Panc1 (cell line): ENCODE measurements at regions not wholly inside any gene's neighbourhood (a gene's known extent, or its start where the extent isn't known, plus 50 kb on each side); places are given as distances from the start of the nearest gene placed in this dataset.

Source experiments
- ATAC-seq: fragments of 200-7000 bp; cut with Tn5 transposase; 2 replicates; pipeline ENCODE4 v1.9.1; 2020; ENCODE audit warnings: mild to moderate bottlenecking, moderate library complexity
- BruUV-seq: library from RNA; stranded (reverse); fragments of 400-500 nt; replicated peaks from 2 replicates; lab custom pipeline; 2021; lab: Mats Ljungman, UMichigan
- CTCF ChIA-PET: fragments of 300-600 bp; sonication (Branson Sonifier 250); formaldehyde crosslinking; loops from one replicate; lab custom pipeline; 2022; ENCODE audit warnings: antibody characterized with exemption; lab: Charles Lee
- POLR2A ChIA-PET: fragments of 300-600 bp; sonication (Branson Sonifier 250); formaldehyde crosslinking; loops from one replicate; lab custom pipeline; 2022; ENCODE audit warnings: antibody characterized with exemption; lab: Charles Lee
- DNase-seq: peaks from one replicate; pipeline ENCODE4 v3.0.0-alpha.2; 2010; ENCODE audit warnings: low read depth, low spot score
- H3K27ac ChIP-seq: 2 replicates; pipeline ENCODE4 v1.5.1; 2011; ENCODE audit warnings: mild to moderate bottlenecking, low read length, inconsistent platforms
- H3K27me3 ChIP-seq: fragments of 200-500 bp; sonication (Bioruptor generic); 2 replicates; pipeline ENCODE4 v1.6.0; 2014; ENCODE audit warnings: low read length, inconsistent platforms; ENCODE audit not compliant: control insufficient read depth, insufficient read depth
- H3K36me3 ChIP-seq: fragments of 200-500 bp; sonication (Bioruptor generic); 2 replicates; pipeline ENCODE4 v1.5.1; 2014; ENCODE audit warnings: inconsistent platforms, mild to moderate bottlenecking, low read length, moderate library complexity; ENCODE audit not compliant: control insufficient read depth, insufficient read depth
- H3K4me1 ChIP-seq: 2 replicates; pipeline ENCODE4 v1.5.1; 2011; ENCODE audit warnings: inconsistent platforms, mild to moderate bottlenecking, low read length, moderate library complexity; ENCODE audit not compliant: control insufficient read depth, insufficient read depth
- H3K4me3 ChIP-seq, 2 experiments: 2 replicates each; pipeline ENCODE4 v1.5.1; 2011 to 2012; ENCODE audit warnings: low read depth in 2 of 2, low read length in 2 of 2, mild to moderate bottlenecking in 2 of 2, inconsistent platforms in 1 of 2, moderate library complexity in 1 of 2
- H3K9me3 ChIP-seq: fragments of 200-500 bp; sonication (Bioruptor generic); 2 replicates; pipeline ENCODE4 v1.5.1; 2014; ENCODE audit warnings: low read depth, mild to moderate bottlenecking, inconsistent platforms, low read length, moderate library complexity; ENCODE audit not compliant: control insufficient read depth, insufficient read depth
- POLR2AphosphoS5 ChIP-seq: IDR thresholded peaks from 2 replicates; pipeline ENCODE4 v1.6.1; 2012; ENCODE audit warnings: mild to moderate bottlenecking, low read depth, low read length, moderate library complexity
- SIN3A ChIP-seq: IDR thresholded peaks from 2 replicates; pipeline ENCODE4 v1.6.1; 2012; ENCODE audit warnings: low read depth, mild to moderate bottlenecking, low read length, moderate library complexity, borderline replicate concordance; ENCODE audit not compliant: insufficient read depth
- TCF7L2 ChIP-seq: IDR thresholded peaks from 2 replicates; pipeline ENCODE4 v1.6.1; 2011; ENCODE audit warnings: mild to moderate bottlenecking, low read depth, low read length, inconsistent platforms
- in situ Hi-C: cut with HindIII; loops from 2 replicates; pipeline ENCODE4 v1.10.0; 2016; ENCODE audit warnings: low sequenced_read_pairs, low pct_unique_long_range_greater_than_20kb
- intact Hi-C: fragments of 100-400 bp; cut with micrococcal nuclease; formaldehyde crosslinking; loops from one replicate; pipeline ENCODE4 v1.10.0; 2022; ENCODE audit not compliant: unreplicated experiment
- TF ChIP-seq, protein P1 (sequence below): fragments of 450-650 bp; IDR thresholded peaks from 2 replicates; pipeline ENCODE4 v1.5.1; 2017; ENCODE audit warnings: mild to moderate bottlenecking
- TF ChIP-seq, protein P2 (sequence below), 2 experiments: IDR thresholded peaks; 2 replicates each; pipeline ENCODE4 v1.6.1; 2011 to 2012; ENCODE audit warnings: low read depth in 2 of 2, control low read depth in 1 of 2, low read length in 1 of 2, mild to moderate bottlenecking in 1 of 2, moderate library complexity in 1 of 2; ENCODE audit not compliant: insufficient read depth in 1 of 2

DNA sequence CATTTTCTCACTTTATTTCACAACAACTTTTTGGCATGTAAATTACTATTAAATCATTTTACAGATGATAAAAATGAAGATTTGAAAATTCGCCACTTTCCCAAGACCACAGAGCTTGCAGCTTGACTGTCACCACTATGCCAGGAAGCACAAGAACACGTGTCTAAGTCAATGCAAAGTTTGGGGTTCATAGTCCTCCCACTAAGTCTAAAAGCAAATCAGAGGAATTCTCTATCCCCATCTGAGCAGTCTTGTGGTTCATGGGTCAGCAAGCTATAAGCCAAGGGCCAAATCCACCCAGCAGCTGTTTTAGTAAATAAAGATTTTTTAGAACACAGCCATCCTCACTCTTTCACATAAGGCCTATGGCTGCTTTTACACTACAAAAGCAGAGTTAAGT, 833.3 kb upstream of the INTU start:
- Histone ChIP-seq H3K36me3 (no peaks in the 10 kb centered on the region), H3K27me3 (no peaks in the 10 kb centered on the region), H3K9me3 (no peaks in the 10 kb centered on the region), H3K27ac (no peak overlapping the region), H3K4me3 (no peak overlapping the region), H3K4me1 (no peaks in the 10 kb centered on the region)
- TF ChIP-seq, protein P1, sequence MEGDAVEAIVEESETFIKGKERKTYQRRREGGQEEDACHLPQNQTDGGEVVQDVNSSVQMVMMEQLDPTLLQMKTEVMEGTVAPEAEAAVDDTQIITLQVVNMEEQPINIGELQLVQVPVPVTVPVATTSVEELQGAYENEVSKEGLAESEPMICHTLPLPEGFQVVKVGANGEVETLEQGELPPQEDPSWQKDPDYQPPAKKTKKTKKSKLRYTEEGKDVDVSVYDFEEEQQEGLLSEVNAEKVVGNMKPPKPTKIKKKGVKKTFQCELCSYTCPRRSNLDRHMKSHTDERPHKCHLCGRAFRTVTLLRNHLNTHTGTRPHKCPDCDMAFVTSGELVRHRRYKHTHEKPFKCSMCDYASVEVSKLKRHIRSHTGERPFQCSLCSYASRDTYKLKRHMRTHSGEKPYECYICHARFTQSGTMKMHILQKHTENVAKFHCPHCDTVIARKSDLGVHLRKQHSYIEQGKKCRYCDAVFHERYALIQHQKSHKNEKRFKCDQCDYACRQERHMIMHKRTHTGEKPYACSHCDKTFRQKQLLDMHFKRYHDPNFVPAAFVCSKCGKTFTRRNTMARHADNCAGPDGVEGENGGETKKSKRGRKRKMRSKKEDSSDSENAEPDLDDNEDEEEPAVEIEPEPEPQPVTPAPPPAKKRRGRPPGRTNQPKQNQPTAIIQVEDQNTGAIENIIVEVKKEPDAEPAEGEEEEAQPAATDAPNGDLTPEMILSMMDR, result no peak
- TF ChIP-seq TCF7L2 (no peak), POLR2AphosphoS5 (no peak), SIN3A (no peak)
- TF ChIP-seq, protein P2, sequence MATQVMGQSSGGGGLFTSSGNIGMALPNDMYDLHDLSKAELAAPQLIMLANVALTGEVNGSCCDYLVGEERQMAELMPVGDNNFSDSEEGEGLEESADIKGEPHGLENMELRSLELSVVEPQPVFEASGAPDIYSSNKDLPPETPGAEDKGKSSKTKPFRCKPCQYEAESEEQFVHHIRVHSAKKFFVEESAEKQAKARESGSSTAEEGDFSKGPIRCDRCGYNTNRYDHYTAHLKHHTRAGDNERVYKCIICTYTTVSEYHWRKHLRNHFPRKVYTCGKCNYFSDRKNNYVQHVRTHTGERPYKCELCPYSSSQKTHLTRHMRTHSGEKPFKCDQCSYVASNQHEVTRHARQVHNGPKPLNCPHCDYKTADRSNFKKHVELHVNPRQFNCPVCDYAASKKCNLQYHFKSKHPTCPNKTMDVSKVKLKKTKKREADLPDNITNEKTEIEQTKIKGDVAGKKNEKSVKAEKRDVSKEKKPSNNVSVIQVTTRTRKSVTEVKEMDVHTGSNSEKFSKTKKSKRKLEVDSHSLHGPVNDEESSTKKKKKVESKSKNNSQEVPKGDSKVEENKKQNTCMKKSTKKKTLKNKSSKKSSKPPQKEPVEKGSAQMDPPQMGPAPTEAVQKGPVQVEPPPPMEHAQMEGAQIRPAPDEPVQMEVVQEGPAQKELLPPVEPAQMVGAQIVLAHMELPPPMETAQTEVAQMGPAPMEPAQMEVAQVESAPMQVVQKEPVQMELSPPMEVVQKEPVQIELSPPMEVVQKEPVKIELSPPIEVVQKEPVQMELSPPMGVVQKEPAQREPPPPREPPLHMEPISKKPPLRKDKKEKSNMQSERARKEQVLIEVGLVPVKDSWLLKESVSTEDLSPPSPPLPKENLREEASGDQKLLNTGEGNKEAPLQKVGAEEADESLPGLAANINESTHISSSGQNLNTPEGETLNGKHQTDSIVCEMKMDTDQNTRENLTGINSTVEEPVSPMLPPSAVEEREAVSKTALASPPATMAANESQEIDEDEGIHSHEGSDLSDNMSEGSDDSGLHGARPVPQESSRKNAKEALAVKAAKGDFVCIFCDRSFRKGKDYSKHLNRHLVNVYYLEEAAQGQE (IDR thresholded peaks at IDR 0.05; ENCODE audit: insufficient read depth in 1 of 2, low read depth in 2 of 2, low read length in 1 of 2), result no peak
- BruUV-seq, result no TSS peak
- no peak for ATAC-seq
- CTCF ChIA-PET, result no interaction called here
- in situ Hi-C loops (no loop called here), intact Hi-C loops (no loop called here)
- no peak for DNase-seq
- POLR2A ChIA-PET, result no interaction called here

DNA sequence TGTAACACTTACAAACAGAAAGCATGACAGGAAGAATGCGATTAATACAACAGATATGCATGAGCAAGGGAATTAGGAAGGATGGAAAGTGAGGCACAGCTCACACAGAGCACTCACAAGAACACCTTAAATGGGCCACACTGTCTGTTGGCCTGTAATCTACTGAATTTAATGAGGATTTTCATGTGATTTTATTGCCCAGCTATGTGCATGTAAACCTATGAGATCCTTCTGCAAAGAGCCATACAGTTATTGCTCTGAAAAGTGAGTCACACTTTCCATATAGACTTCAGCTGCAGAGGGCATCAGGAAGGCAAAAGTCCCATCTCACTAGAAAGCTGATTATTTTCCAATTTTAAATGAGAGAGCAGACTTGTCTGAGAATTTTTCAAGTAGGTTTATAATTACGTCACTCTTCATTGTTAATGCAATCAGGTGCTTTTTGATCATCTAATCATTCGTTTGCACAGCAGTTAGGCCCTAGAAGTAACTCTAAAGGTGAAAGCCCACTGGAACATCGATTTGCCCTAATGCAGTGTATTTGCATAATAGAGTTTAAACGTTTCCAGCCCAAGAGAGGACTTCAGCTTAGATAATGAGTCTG, 832.7 kb upstream of the INTU start:
- TF ChIP-seq SIN3A (no peak), TCF7L2 (no peak), POLR2AphosphoS5 (no peak)
- TF ChIP-seq, protein P2 (IDR thresholded peaks at IDR 0.05; ENCODE audit: insufficient read depth in 1 of 2, low read depth in 2 of 2, low read length in 1 of 2), result no peak
- TF ChIP-seq, protein P1, result no peak
- ATAC-seq (no peak), DNase-seq (no peak)
- Histone ChIP-seq H3K27ac (no peak overlapping the region), H3K27me3 (no peaks in the 10 kb centered on the region), H3K9me3 (no peaks in the 10 kb centered on the region), H3K36me3 (no peaks in the 10 kb centered on the region), H3K4me1 (no peaks in the 10 kb centered on the region), H3K4me3 (no peak overlapping the region)
- CTCF ChIA-PET, result no interaction called here
- in situ Hi-C loops (no loop called here), intact Hi-C loops (no loop called here)
- POLR2A ChIA-PET, result no interaction called here
- no TSS peak for BruUV-seq
